Small intestine (tissue), 7 donors: ENCODE measurements at regions not wholly inside any gene's neighbourhood (a gene's known extent, or its start where the extent isn't known, plus 50 kb on each side); places are given as distances from the start of the nearest gene placed in this dataset.
"Not testable (repeated sequence)": the region's sequence is repeated elsewhere in the genome, so short reads cannot be mapped to it uniquely, and the experiment has no call there.

Experiments
- DNase-seq, 2 donors: peaks; one replicate each; pipeline versions ENCODE4 v3.0.0 to v3.0.0-alpha.2; 2013
- FAIRE-seq: peaks from 2 replicates; lab custom pipeline; 2012; peaks lifted over from hg19 to GRCh38; lab: Jason Lieb, UNC
- H3K27ac ChIP-seq, 3 donors: one replicate each; pipeline ENCODE4 v1.5.1; 2013; ENCODE audit warnings: low read length in 2 of 3, mild to moderate bottlenecking in 2 of 3, control low read depth in 1 of 3, inconsistent platforms in 1 of 3, low read depth in 1 of 3, moderate library complexity in 1 of 3
- H3K27me3 ChIP-seq, 3 donors: one replicate each; pipeline ENCODE4 v1.6.1; 2013; ENCODE audit warnings: low read length in 3 of 3, inconsistent platforms in 1 of 3; ENCODE audit not compliant: control insufficient read depth in 3 of 3, insufficient read depth in 3 of 3
- H3K36me3 ChIP-seq, 3 donors: one replicate each; pipeline ENCODE4 v1.6.1; 2013; ENCODE audit warnings: low read length in 3 of 3, inconsistent platforms in 1 of 3, low read depth in 1 of 3, mild to moderate bottlenecking in 1 of 3, moderate library complexity in 1 of 3; ENCODE audit not compliant: control insufficient read depth in 3 of 3, insufficient read depth in 2 of 3
- H3K4me1 ChIP-seq, 3 donors: one replicate each; pipeline ENCODE4 v1.6.1; 2013; ENCODE audit warnings: low read length in 2 of 3, inconsistent platforms in 1 of 3, low read depth in 1 of 3, mild to moderate bottlenecking in 1 of 3, moderate library complexity in 1 of 3; ENCODE audit not compliant: control insufficient read depth in 3 of 3, insufficient read depth in 2 of 3
- H3K4me3 ChIP-seq, 3 donors: one replicate each; pipeline ENCODE4 v1.5.1; 2013; ENCODE audit warnings: low read length in 3 of 3, control low read depth in 1 of 3, inconsistent platforms in 1 of 3, low read depth in 1 of 3, mild to moderate bottlenecking in 1 of 3, moderate library complexity in 1 of 3
- H3K9me3 ChIP-seq, 2 donors: one replicate each; pipeline ENCODE4 v1.6.1; 2013; ENCODE audit warnings: low read depth in 1 of 2, low read length in 1 of 2; ENCODE audit not compliant: control insufficient read depth in 2 of 2, insufficient read depth in 1 of 2
- WGBS, 3 donors: extraction: QIAGEN DNeasy Blood & Tissue Kit; methylation state at CpG; one replicate each; pipeline ENCODE4 v1.1.7; 2013; 5-methylcytosine and 5-hydroxymethylcytosine counted together
- donor health status: healthy with polysubstance abuse.
- donor health status: control.
- donor health status: control.
- donor health status: Bipolar disorder and iron deficiency.
- donor health status: healthy.

GRCh38 chr18:75697493-75697892, 270.0 kb upstream of the SMIM21 start:
- FAIRE-seq: no peak

GRCh38 chr18:75696391-75696790, 268.9 kb upstream of the SMIM21 start:
- Histone ChIP-seq H3K27ac (no peak overlapping the region), H3K4me1 (no peaks in the 10 kb centered on the region), H3K36me3 (no peaks in the 10 kb centered on the region), H3K4me3 (no peak overlapping the region), H3K27me3 (no peaks in the 10 kb centered on the region), H3K9me3 (no peaks in the 10 kb centered on the region)
- DNase-seq (no peak), FAIRE-seq (no peak)
- 83 to 89% (median 88%) methylated on average over 5 of the region's 5 CpGs for WGBS, 3 donors

More at GRCh38 chr18:75697493-75697892, 270.0 kb upstream of the SMIM21 start:
- no peak overlapping the region for H3K27ac ChIP-seq
- no peaks in the 10 kb centered on the region for H3K36me3 ChIP-seq
- peaks cover 0 to 4% of the 10 kb centered on the region in 2 donors for H3K9me3 ChIP-seq
- DNase-seq: no peak
- no peak overlapping the region for H3K4me3 ChIP-seq
- WGBS, 3 donors: 40 to 64% (median 56%) methylated on average over 4 of the region's 4 CpGs
- H3K27me3 ChIP-seq: no peaks in the 10 kb centered on the region
- no peaks in the 10 kb centered on the region for H3K4me1 ChIP-seq

GRCh38 chr18:75694292-75694691, 266.8 kb upstream of the SMIM21 start:
- 35 to 68% (median 50%) methylated on average over 5 of the region's 5 CpGs for WGBS, 3 donors
- H3K27me3 ChIP-seq: no peaks in the 10 kb centered on the region
- no peak for FAIRE-seq

GRCh38 chr18:75691483-75691882, 264.0 kb upstream of the SMIM21 start:
- 68 to 84% (median 79%) methylated on average over 8 of the region's 8 CpGs for WGBS, 3 donors
- H3K9me3 ChIP-seq: no peaks in the 10 kb centered on the region
- H3K27ac ChIP-seq: no peak overlapping the region
- H3K27me3 ChIP-seq: no peaks in the 10 kb centered on the region
- no peak for FAIRE-seq
- H3K4me1 ChIP-seq: no peaks in the 10 kb centered on the region
- no peak overlapping the region for H3K4me3 ChIP-seq
- DNase-seq: no peak
- no peaks in the 10 kb centered on the region for H3K36me3 ChIP-seq

More at GRCh38 chr18:75694292-75694691, 266.8 kb upstream of the SMIM21 start:
- H3K4me1 ChIP-seq: no peaks in the 10 kb centered on the region
- H3K27ac ChIP-seq: no peak overlapping the region
- no peak for DNase-seq
- no peaks in the 10 kb centered on the region for H3K9me3 ChIP-seq
- no peaks in the 10 kb centered on the region for H3K36me3 ChIP-seq
- no peak overlapping the region for H3K4me3 ChIP-seq

GRCh38 chr18:75690283-75690682, 262.8 kb upstream of the SMIM21 start:
- H3K27ac ChIP-seq, FAIRE-seq, DNase-seq, H3K9me3 ChIP-seq, H3K4me1 ChIP-seq, H3K27me3 ChIP-seq, H3K4me3 ChIP-seq, H3K36me3 ChIP-seq: not testable (repeated sequence)
- 90 to 92% (median 91%) methylated on average over 3 of the region's 3 CpGs for WGBS, 3 donors

GRCh38 chr18:75687626-75688025, 260.1 kb upstream of the SMIM21 start:
- Histone ChIP-seq H3K4me3 (no peak overlapping the region), H3K4me1 (no peaks in the 10 kb centered on the region), H3K36me3 (no peaks in the 10 kb centered on the region), H3K27me3 (no peaks in the 10 kb centered on the region), H3K27ac (no peak overlapping the region), H3K9me3 (no peaks in the 10 kb centered on the region)
- no peak for FAIRE-seq
- no peak for DNase-seq
- 77 to 93% (median 81%) methylated on average over 2 of the region's 2 CpGs for WGBS, 3 donors

GRCh38 chr18:75683426-75683825, 255.9 kb upstream of the SMIM21 start:
- DNase-seq: no peak
- Histone ChIP-seq H3K4me1 (no peaks in the 10 kb centered on the region), H3K27me3 (no peaks in the 10 kb centered on the region), H3K27ac (no peak overlapping the region), H3K36me3 (no peaks in the 10 kb centered on the region), H3K9me3 (no peaks in the 10 kb centered on the region), H3K4me3 (no peak overlapping the region)
- 91 to 95% (median 95%) methylated on average over 8 of the region's 8 CpGs for WGBS, 3 donors
- FAIRE-seq: no peak

GRCh38 chr18:75681538-75682115, 254.1 kb upstream of the SMIM21 start:
- Histone ChIP-seq H3K27ac (no peak overlapping the region), H3K4me1 (no peaks in the 10 kb centered on the region), H3K4me3 (no peak overlapping the region), H3K36me3 (no peaks in the 10 kb centered on the region), H3K9me3 (no peaks in the 10 kb centered on the region), H3K27me3 (no peaks in the 10 kb centered on the region)
- 78 to 85% (median 84%) methylated on average over 7 of the region's 7 CpGs for WGBS, 3 donors
- DNase-seq: no peak
- no peak for FAIRE-seq

GRCh38 chr18:75679331-75679730, 251.8 kb upstream of the SMIM21 start:
- Histone ChIP-seq H3K4me3 (no peak overlapping the region), H3K27me3 (no peaks in the 10 kb centered on the region), H3K9me3 (peaks cover 0 to 4% of the 10 kb centered on the region in 2 donors), H3K36me3 (no peaks in the 10 kb centered on the region), H3K27ac (no peak overlapping the region), H3K4me1 (no peaks in the 10 kb centered on the region)
- peak in 1 of 2 donors; percentile 7 for DNase-seq
- WGBS, 3 donors: 63 to 82% (median 74%) methylated on average over 13 of the region's 13 CpGs
- FAIRE-seq: no peak
